H9 (cell line): ENCODE measurements at regions not wholly inside any gene's neighbourhood (a gene's known extent, or its start where the extent isn't known, plus 50 kb on each side); places are given as distances from the start of the nearest gene placed in this dataset.

ENCODE experiments used
- DNase-seq: peaks from one replicate; pipeline ENCODE4 v3.0.0-alpha.2; 2017
- H2AFZ ChIP-seq: one replicate; pipeline ENCODE4 v1.6.1; 2013; ENCODE audit warnings: mild to moderate bottlenecking, low read length, control low read depth, moderate library complexity
- H2AK5ac ChIP-seq: 2 replicates; pipeline ENCODE4 v1.6.1; 2013; ENCODE audit warnings: low read length, control low read depth, mixed read lengths; ENCODE audit not compliant: insufficient read length
- H2BK120ac ChIP-seq: one replicate; pipeline ENCODE4 v1.6.1; 2013; ENCODE audit warnings: low read depth, mild to moderate bottlenecking, low read length, control low read depth, inconsistent platforms; ENCODE audit not compliant: poor library complexity, severe bottlenecking
- H2BK12ac ChIP-seq: 2 replicates; pipeline ENCODE4 v1.6.1; 2013; ENCODE audit warnings: low read length, control low read depth, mixed read lengths, low read depth; ENCODE audit not compliant: insufficient read length
- H2BK15ac ChIP-seq: 2 replicates; pipeline ENCODE4 v1.6.1; 2013; ENCODE audit warnings: low read depth, low read length, control low read depth
- H2BK20ac ChIP-seq: one replicate; pipeline ENCODE4 v1.6.1; 2013; ENCODE audit warnings: low read depth, mild to moderate bottlenecking, low read length, control low read depth, inconsistent platforms; ENCODE audit not compliant: poor library complexity, severe bottlenecking
- H2BK5ac ChIP-seq: 2 replicates; pipeline ENCODE4 v1.6.1; 2013; ENCODE audit warnings: low read length, control low read depth, mixed read lengths; ENCODE audit not compliant: insufficient read length
- H3K14ac ChIP-seq: 2 replicates; pipeline ENCODE4 v1.6.1; 2013; ENCODE audit warnings: low read length, control low read depth; ENCODE audit not compliant: insufficient read depth
- H3K18ac ChIP-seq: 2 replicates; pipeline ENCODE4 v1.6.1; 2013; ENCODE audit warnings: low read depth, mild to moderate bottlenecking, mixed read lengths, low read length, control low read depth; ENCODE audit not compliant: insufficient read length
- H3K23ac ChIP-seq: 2 replicates; pipeline ENCODE4 v1.6.1; 2013; ENCODE audit warnings: low read length, control low read depth, mixed read lengths, low read depth; ENCODE audit not compliant: insufficient read length
- H3K23me2 ChIP-seq: 2 replicates; pipeline ENCODE4 v1.6.1; 2013; ENCODE audit warnings: low read depth, mild to moderate bottlenecking, mixed read lengths, low read length, control low read depth; ENCODE audit not compliant: insufficient read length, poor library complexity, severe bottlenecking
- H3K27ac ChIP-seq: 2 replicates; pipeline ENCODE4 v1.5.1; 2013; ENCODE audit warnings: low read length, control low read depth, mixed read lengths, low read depth; ENCODE audit not compliant: insufficient read length
- H3K27me3 ChIP-seq: 2 replicates; pipeline ENCODE4 v1.6.1; 2013; ENCODE audit warnings: low read length, control low read depth, inconsistent platforms; ENCODE audit not compliant: insufficient read depth
- H3K4ac ChIP-seq: 2 replicates; pipeline ENCODE4 v1.6.1; 2013; ENCODE audit warnings: low read depth, mild to moderate bottlenecking, control low read depth, inconsistent platforms, low read length, moderate library complexity
- H3K4me1 ChIP-seq: 2 replicates; pipeline ENCODE4 v1.6.1; 2013; ENCODE audit warnings: low read length, control low read depth, inconsistent platforms; ENCODE audit not compliant: insufficient read depth
- H3K4me2 ChIP-seq: 2 replicates; pipeline ENCODE4 v1.6.1; 2013; ENCODE audit warnings: low read length, control low read depth, mixed read lengths; ENCODE audit not compliant: insufficient read length, insufficient read depth
- H3K56ac ChIP-seq: 2 replicates; pipeline ENCODE4 v1.6.1; 2013; ENCODE audit warnings: low read depth, mild to moderate bottlenecking, mixed read lengths, low read length, control low read depth; ENCODE audit not compliant: insufficient read length
- H3K79me1 ChIP-seq: 2 replicates; pipeline ENCODE4 v1.6.1; 2013; ENCODE audit warnings: low read depth, mild to moderate bottlenecking, moderate library complexity, low read length, control low read depth, inconsistent platforms; ENCODE audit not compliant: insufficient read depth, poor library complexity, severe bottlenecking
- H3K79me2 ChIP-seq: 2 replicates; pipeline ENCODE4 v1.6.1; 2013; ENCODE audit warnings: low read length, control low read depth, inconsistent platforms; ENCODE audit not compliant: insufficient read depth
- H3K9ac ChIP-seq: 2 replicates; pipeline ENCODE4 v1.6.1; 2013; ENCODE audit warnings: low read length, control low read depth, mixed read lengths; ENCODE audit not compliant: insufficient read length; ENCODE audit errors: extremely low read depth
- H3K9me3 ChIP-seq: one replicate; pipeline ENCODE4 v1.6.1; 2013; ENCODE audit warnings: low read depth, low read length, inconsistent platforms; ENCODE audit not compliant: control insufficient read depth
- H3T11ph ChIP-seq: one replicate; pipeline ENCODE4 v1.6.1; 2013; ENCODE audit warnings: mild to moderate bottlenecking, low read length, control low read depth, inconsistent platforms
- H4K20me1 ChIP-seq: one replicate; pipeline ENCODE4 v1.6.1; 2013; ENCODE audit not compliant: control insufficient read depth, insufficient read length, insufficient read depth
- H4K5ac ChIP-seq: 2 replicates; pipeline ENCODE4 v1.6.1; 2013; ENCODE audit warnings: low read depth, mild to moderate bottlenecking, mixed read lengths, low read length, control low read depth; ENCODE audit not compliant: insufficient read length
- H4K8ac ChIP-seq: replicated peaks from 2 replicates; pipeline ENCODE4 v1.6.1; 2013; ENCODE audit warnings: low read length, control low read depth, mixed read lengths, low read depth; ENCODE audit not compliant: insufficient read length
- H4K91ac ChIP-seq: 2 replicates; pipeline ENCODE4 v1.6.1; 2013; ENCODE audit warnings: low read depth, mild to moderate bottlenecking, moderate library complexity, mixed read lengths, low read length, control low read depth; ENCODE audit not compliant: insufficient read length
- H3K27ac Mint-ChIP-seq, 3 experiments: 2 replicates in 2 of 3; 3 replicates in 1 of 3; pipeline ENCODE4 v1.8.0; 2020 to 2021; ENCODE audit warnings: mixed read lengths in 3 of 3, mild to moderate bottlenecking in 1 of 3, moderate library complexity in 1 of 3
- H3K27me3 Mint-ChIP-seq: 2 replicates; pipeline ENCODE4 v1.8.0; 2021; ENCODE audit warnings: low read depth, mild to moderate bottlenecking, moderate library complexity, mixed read lengths
- H3K36me3 Mint-ChIP-seq, 3 experiments: 2 replicates in 2 of 3; 3 replicates in 1 of 3; pipeline ENCODE4 v1.8.0; 2020 to 2021; ENCODE audit warnings: low read depth in 3 of 3, mixed read lengths in 3 of 3; ENCODE audit not compliant: insufficient read depth in 1 of 3
- H3K4me1 Mint-ChIP-seq, 2 experiments: 2 replicates each; pipeline ENCODE4 v1.8.0; 2020; ENCODE audit warnings: mixed read lengths in 2 of 2
- H3K4me3 Mint-ChIP-seq, 2 experiments: 2 replicates in 1 of 2; 3 replicates in 1 of 2; pipeline ENCODE4 v1.8.0; 2020 to 2021; ENCODE audit warnings: mild to moderate bottlenecking in 2 of 2, mixed read lengths in 2 of 2, moderate library complexity in 1 of 2
- H3K9me3 Mint-ChIP-seq, 2 experiments: 2 replicates in 1 of 2; 3 replicates in 1 of 2; pipeline ENCODE4 v1.8.0; 2020; ENCODE audit warnings: mild to moderate bottlenecking in 2 of 2, mixed read lengths in 2 of 2, moderate library complexity in 1 of 2
- WGBS: extraction: QIAGEN DNeasy Blood & Tissue Kit; methylation state at CpG from one replicate; pipeline ENCODE4 v1.1.7; 2013; ENCODE audit warnings: missing lambda C conversion rate, low lambda C conversion rate, mixed read lengths; ENCODE audit not compliant: insufficient read length; ENCODE audit errors: extremely low coverage; 5-methylcytosine and 5-hydroxymethylcytosine counted together
- TF ChIP-seq, protein P1 (sequence below): fragments of 200-600 bp; sonication (generic); conservative IDR thresholded peaks from 3 replicates; pipeline ENCODE4 v1.8.0; 2021; ENCODE audit warnings: antibody characterized with exemption, mild to moderate bottlenecking

DNA sequence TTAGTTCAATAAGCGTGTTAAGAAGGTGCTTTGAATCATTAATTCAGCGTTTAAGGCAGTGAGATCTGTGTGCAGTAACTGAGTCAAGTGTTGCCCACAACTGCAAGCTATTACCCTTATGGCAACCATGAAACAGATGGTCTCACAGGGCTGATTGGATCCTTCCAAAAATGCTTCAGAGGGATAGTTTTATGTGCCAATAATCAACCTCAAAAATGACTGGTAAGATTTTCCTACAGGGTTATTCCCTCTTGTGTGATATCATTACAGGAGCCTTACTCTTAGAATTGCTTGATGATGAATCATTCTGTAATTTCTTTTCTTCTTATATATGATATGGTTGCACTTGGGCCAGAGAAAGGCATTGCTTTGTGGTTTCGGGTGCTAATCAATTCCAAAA is 1299.2 kb upstream of the ATXN8OS start:
- no peaks in the 10 kb centered on the region for H3K4me1 ChIP-seq
- no peaks in the 10 kb centered on the region for H3K79me1 ChIP-seq
- no peak overlapping the region for H3K27ac Mint-ChIP-seq
- H3K4me1 Mint-ChIP-seq: peaks cover 2 to 4% of the 10 kb centered on the region in 2 experiments; a peak in 2 of 4 replicates
- H4K5ac ChIP-seq: no peak overlapping the region
- H3K27me3 Mint-ChIP-seq: no peaks in the 10 kb centered on the region
- no peak overlapping the region for H3K4me3 Mint-ChIP-seq
- no peaks in the 10 kb centered on the region for H3K79me2 ChIP-seq
- H2BK15ac ChIP-seq: no peak overlapping the region
- H2AK5ac ChIP-seq: no peak overlapping the region
- H2BK120ac ChIP-seq: no peak overlapping the region
- no peak overlapping the region for H4K91ac ChIP-seq
- H2AFZ ChIP-seq: no peak overlapping the region
- H4K20me1 ChIP-seq: no peaks in the 10 kb centered on the region
- H3T11ph ChIP-seq: no peak overlapping the region
- H3K18ac ChIP-seq: no peak overlapping the region
- H2BK5ac ChIP-seq: no peak overlapping the region
- H4K8ac ChIP-seq: no peak overlapping the region
- H3K23ac ChIP-seq: no peak overlapping the region
- TF ChIP-seq, protein P1, sequence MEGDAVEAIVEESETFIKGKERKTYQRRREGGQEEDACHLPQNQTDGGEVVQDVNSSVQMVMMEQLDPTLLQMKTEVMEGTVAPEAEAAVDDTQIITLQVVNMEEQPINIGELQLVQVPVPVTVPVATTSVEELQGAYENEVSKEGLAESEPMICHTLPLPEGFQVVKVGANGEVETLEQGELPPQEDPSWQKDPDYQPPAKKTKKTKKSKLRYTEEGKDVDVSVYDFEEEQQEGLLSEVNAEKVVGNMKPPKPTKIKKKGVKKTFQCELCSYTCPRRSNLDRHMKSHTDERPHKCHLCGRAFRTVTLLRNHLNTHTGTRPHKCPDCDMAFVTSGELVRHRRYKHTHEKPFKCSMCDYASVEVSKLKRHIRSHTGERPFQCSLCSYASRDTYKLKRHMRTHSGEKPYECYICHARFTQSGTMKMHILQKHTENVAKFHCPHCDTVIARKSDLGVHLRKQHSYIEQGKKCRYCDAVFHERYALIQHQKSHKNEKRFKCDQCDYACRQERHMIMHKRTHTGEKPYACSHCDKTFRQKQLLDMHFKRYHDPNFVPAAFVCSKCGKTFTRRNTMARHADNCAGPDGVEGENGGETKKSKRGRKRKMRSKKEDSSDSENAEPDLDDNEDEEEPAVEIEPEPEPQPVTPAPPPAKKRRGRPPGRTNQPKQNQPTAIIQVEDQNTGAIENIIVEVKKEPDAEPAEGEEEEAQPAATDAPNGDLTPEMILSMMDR: no peak
- no peaks in the 10 kb centered on the region for H3K27me3 ChIP-seq
- no peaks in the 10 kb centered on the region for H3K9me3 Mint-ChIP-seq
- no peak overlapping the region for H3K14ac ChIP-seq
- H3K9me3 ChIP-seq: no peaks in the 10 kb centered on the region
- H2BK20ac ChIP-seq: no peak overlapping the region
- no peak overlapping the region for H3K56ac ChIP-seq
- H3K36me3 Mint-ChIP-seq: no peaks in the 10 kb centered on the region
- no peak overlapping the region for H3K4me2 ChIP-seq
- H2BK12ac ChIP-seq: no peak overlapping the region
- no peaks in the 10 kb centered on the region for H3K23me2 ChIP-seq
- no peak overlapping the region for H3K9ac ChIP-seq
- no peak overlapping the region for H3K4ac ChIP-seq
- DNase-seq: no peak
- no peak overlapping the region for H3K27ac ChIP-seq
- WGBS: no CpG with 5 or more reads among the region's 3 CpGs
